ENCODE measurements at regions not wholly inside any gene's neighbourhood (a gene's known extent, or its start where the extent isn't known, plus 50 kb on each side); places are given as distances from the start of the nearest gene placed in this dataset.

DNA sequence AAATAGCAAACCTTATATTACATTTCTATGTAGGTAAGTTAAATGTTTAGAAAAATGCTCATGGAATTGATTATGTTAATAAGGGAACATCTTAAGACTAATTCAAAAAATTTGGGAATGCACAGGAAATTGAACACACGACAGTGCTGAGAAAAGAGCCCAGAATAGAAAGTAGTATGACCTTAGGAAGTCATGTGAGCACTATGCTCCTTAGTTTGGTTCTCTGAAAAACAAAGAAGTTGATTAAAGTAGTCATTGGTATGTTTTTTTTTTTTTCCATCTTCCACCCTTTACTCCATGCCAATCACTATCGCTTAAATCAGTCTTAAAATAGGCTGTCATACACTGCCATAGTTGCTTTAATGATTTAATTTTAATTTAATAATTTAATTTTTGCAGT, 242.9 kb downstream of the ANKRD7 start:
- H3K9me3 Mint-ChIP-seq (ENCODE audit: unreplicated experiment) = no peaks in the 10 kb centered on the region
- H3K36me3 Mint-ChIP-seq (ENCODE audit: low read depth, unreplicated experiment) = no peaks in the 10 kb centered on the region
- no peak for TF ChIP-seq CTCF (IDR thresholded peaks at IDR 0.05; ENCODE audit: unreplicated experiment)
- peaks cover 2% of the 10 kb centered on the region for H3K27me3 Mint-ChIP-seq (ENCODE audit: unreplicated experiment)
- H3K4me3 Mint-ChIP-seq (ENCODE audit: unreplicated experiment) = no peak overlapping the region
- no peak overlapping the region for H3K27ac Mint-ChIP-seq (ENCODE audit: unreplicated experiment)
- no peak for DNase-seq (ENCODE audit: low spot score)
- H3K4me1 Mint-ChIP-seq (ENCODE audit: unreplicated experiment) = peaks cover 12% of the 10 kb centered on the region

DNA sequence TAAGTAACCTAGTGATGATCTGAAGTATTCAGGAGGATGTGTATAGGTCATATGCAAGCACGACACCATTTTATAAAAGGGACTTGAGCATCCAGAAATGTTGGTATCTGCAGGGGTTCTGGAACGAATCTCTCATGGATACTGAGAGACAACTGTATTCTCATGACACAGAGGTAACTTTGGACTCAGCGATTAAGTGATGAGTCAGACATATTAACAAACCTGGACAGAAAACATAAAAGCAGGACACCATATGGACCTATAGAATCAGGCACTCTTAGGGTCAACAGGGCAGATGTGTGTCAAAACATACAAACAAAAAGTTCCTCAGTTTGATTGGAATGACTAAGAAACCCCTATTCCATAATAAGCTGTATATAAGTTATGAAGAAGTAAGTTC, 248.1 kb downstream of the ANKRD7 start:
- no peak overlapping the region for H3K4me3 Mint-ChIP-seq (ENCODE audit: unreplicated experiment)
- H3K4me1 Mint-ChIP-seq (ENCODE audit: unreplicated experiment) = peaks cover 18% of the 10 kb centered on the region
- H3K27me3 Mint-ChIP-seq (ENCODE audit: unreplicated experiment) = no peaks in the 10 kb centered on the region
- no peaks in the 10 kb centered on the region for H3K9me3 Mint-ChIP-seq (ENCODE audit: unreplicated experiment)
- DNase-seq (ENCODE audit: low spot score) = no peak
- no peak overlapping the region for H3K27ac Mint-ChIP-seq (ENCODE audit: unreplicated experiment)
- no peak for TF ChIP-seq CTCF (IDR thresholded peaks at IDR 0.05; ENCODE audit: unreplicated experiment)
- H3K36me3 Mint-ChIP-seq (ENCODE audit: low read depth, unreplicated experiment) = no peaks in the 10 kb centered on the region

- DNase-seq (ENCODE audit: low spot score) = no peak
- H3K4me1 Mint-ChIP-seq (ENCODE audit: unreplicated experiment) = peaks cover 18% of the 10 kb centered on the region
- no peaks in the 10 kb centered on the region for H3K36me3 Mint-ChIP-seq (ENCODE audit: low read depth, unreplicated experiment)
- no peak for TF ChIP-seq CTCF (IDR thresholded peaks at IDR 0.05; ENCODE audit: unreplicated experiment)
- no peak overlapping the region for H3K4me3 Mint-ChIP-seq (ENCODE audit: unreplicated experiment)
- H3K27ac Mint-ChIP-seq (ENCODE audit: unreplicated experiment) = no peak overlapping the region
- no peaks in the 10 kb centered on the region for H3K9me3 Mint-ChIP-seq (ENCODE audit: unreplicated experiment)
- H3K27me3 Mint-ChIP-seq (ENCODE audit: unreplicated experiment) = no peaks in the 10 kb centered on the region
These were observed 248.8 kb downstream of the ANKRD7 start for GRCh38 chr7:118473271-118473670.

- no peak for TF ChIP-seq CTCF (IDR thresholded peaks at IDR 0.05; ENCODE audit: unreplicated experiment)
- Mint-ChIP-seq H3K4me1 (ENCODE audit: unreplicated experiment) (peaks cover 16% of the 10 kb centered on the region), H3K27me3 (ENCODE audit: unreplicated experiment) (no peaks in the 10 kb centered on the region), H3K27ac (ENCODE audit: unreplicated experiment) (no peak overlapping the region), H3K36me3 (ENCODE audit: low read depth, unreplicated experiment) (no peaks in the 10 kb centered on the region), H3K4me3 (ENCODE audit: unreplicated experiment) (no peak overlapping the region), H3K9me3 (ENCODE audit: unreplicated experiment) (no peaks in the 10 kb centered on the region)
- no peak for DNase-seq (ENCODE audit: low spot score)
These were observed 251.5 kb downstream of the ANKRD7 start for GRCh38 chr7:118476036-118476435.

DNA sequence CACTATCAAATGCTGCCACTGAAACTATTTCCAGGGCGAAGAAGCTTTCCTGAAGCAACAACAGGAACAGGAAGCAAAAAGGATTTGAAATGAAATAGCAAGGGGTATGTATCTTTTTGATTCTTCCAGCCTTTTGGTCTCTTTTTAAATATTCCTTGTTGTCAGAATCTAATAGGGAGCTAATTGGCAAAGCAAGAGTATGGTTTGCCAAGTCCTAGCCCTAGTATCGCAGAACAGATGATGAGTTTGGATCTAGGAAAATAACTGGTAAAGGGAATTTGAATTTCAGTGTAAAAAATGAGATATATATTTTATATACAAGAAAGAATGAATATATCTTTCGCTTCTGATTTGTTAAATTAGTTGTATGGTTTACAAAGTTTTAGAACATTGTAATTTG, 252.5 kb downstream of the ANKRD7 start:
- TF ChIP-seq CTCF (IDR thresholded peaks at IDR 0.05; ENCODE audit: unreplicated experiment) = no peak
- Mint-ChIP-seq H3K9me3 (ENCODE audit: unreplicated experiment) (no peaks in the 10 kb centered on the region), H3K4me3 (ENCODE audit: unreplicated experiment) (no peak overlapping the region), H3K27ac (ENCODE audit: unreplicated experiment) (no peak overlapping the region), H3K27me3 (ENCODE audit: unreplicated experiment) (no peaks in the 10 kb centered on the region), H3K4me1 (ENCODE audit: unreplicated experiment) (peaks cover 8% of the 10 kb centered on the region), H3K36me3 (ENCODE audit: low read depth, unreplicated experiment) (peaks cover 1% of the 10 kb centered on the region)
- DNase-seq (ENCODE audit: low spot score) = no peak
